ENCODE measurements at regions not wholly inside any gene's neighbourhood (a gene's known extent, or its start where the extent isn't known, plus 50 kb on each side); places are given as distances from the start of the nearest gene placed in this dataset.
"Not testable (repeated sequence)": the region's sequence is repeated elsewhere in the genome, so short reads cannot be mapped to it uniquely, and the experiment has no call there.

DNA sequence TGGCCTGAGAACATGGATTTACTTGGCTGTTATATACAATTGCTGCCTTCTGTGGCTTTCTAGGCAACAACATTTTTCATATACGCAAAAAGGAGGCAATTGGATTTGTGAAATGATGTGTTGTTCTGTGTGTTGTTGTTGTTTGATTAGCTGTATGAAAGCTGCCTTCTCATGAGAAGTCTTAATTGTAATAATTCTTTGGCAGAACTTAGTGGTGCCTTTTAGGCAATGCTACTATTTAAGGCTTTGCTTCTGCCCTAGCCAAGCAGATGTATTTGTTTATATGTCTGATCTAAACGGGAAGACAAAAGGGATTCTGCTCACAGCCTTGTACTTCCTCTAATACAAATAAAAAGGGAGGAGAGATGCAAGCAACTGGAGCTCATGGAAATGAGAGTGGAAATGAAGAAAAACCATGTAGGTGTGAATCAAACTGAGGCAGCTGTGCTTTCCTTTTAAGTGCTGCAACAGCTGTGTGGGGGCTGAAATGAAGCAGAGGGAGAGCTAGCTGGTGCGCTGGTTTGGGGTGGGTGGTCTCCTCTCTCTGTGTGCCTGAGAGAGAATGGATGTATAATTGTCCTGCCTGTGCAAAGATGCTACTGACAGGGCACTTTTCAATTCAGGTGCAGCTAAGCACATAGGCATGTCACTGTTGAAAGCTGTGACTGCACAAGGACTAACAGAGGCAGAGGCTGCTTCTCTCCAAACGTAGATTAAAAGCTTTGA, 386.9 kb upstream of the MAN1A1 start:
- Histone ChIP-seq H3K36me3 (ENCODE audit: control insufficient read depth, insufficient read depth, low read length) (no peaks in the 10 kb centered on the region), H3K27ac (ENCODE audit: low read length) (no peak overlapping the region), H3K4me1 (ENCODE audit: control insufficient read depth, insufficient read depth, low read length) (no peaks in the 10 kb centered on the region), H3K9me3 (ENCODE audit: control insufficient read depth, low read depth, low read length) (no peaks in the 10 kb centered on the region), H3K27me3 (ENCODE audit: control insufficient read depth, insufficient read depth, low read length) (no peaks in the 10 kb centered on the region), H3K4me3 (ENCODE audit: low read length) (no peak overlapping the region)
- no peak for DNase-seq
- 83% methylated on average over 1 of the region's 4 CpGs for WGBS (ENCODE audit: insufficient coverage, low lambda C conversion rate)

GRCh38 chr6:119735530-119735929, 386.0 kb upstream of the MAN1A1 start:
- WGBS (ENCODE audit: insufficient coverage, low lambda C conversion rate) = no CpG with 5 or more reads among the region's 4 CpGs
- Histone ChIP-seq H3K4me1 (ENCODE audit: control insufficient read depth, insufficient read depth, low read length) (no peaks in the 10 kb centered on the region), H3K27ac (ENCODE audit: low read length) (no peak overlapping the region)

DNA sequence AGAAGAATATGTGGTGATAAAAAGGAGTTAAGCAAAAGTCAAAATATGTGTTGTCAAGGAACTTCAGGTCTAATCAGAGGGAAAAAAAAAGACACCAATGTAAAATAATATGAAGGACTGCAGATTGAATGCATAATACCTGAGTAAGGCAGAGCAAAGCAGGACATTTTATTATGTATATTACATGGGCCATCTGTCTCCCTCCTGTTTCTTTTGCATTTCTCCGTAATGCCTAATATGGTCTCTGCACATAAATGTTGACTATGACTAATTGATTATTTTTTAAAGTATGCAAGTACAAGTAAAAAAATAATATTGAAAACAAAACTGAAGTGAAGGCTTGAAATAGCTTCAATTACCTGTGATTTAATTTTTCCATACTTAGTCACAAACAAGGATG, 384.7 kb upstream of the MAN1A1 start:
- H3K9me3 ChIP-seq (ENCODE audit: control insufficient read depth, low read depth, low read length) = no peaks in the 10 kb centered on the region
- DNase-seq = no peak
- 90% methylated on average over 1 of the region's 1 CpG for WGBS (ENCODE audit: insufficient coverage, low lambda C conversion rate)
- H3K27me3 ChIP-seq (ENCODE audit: control insufficient read depth, insufficient read depth, low read length) = no peaks in the 10 kb centered on the region
- no peak overlapping the region for H3K4me3 ChIP-seq (ENCODE audit: low read length)
- no peaks in the 10 kb centered on the region for H3K36me3 ChIP-seq (ENCODE audit: control insufficient read depth, insufficient read depth, low read length)
- no peak overlapping the region for H3K27ac ChIP-seq (ENCODE audit: low read length)
- H3K4me1 ChIP-seq (ENCODE audit: control insufficient read depth, insufficient read depth, low read length) = no peaks in the 10 kb centered on the region

More at GRCh38 chr6:119735530-119735929, 386.0 kb upstream of the MAN1A1 start:
- Histone ChIP-seq H3K27me3 (ENCODE audit: control insufficient read depth, insufficient read depth, low read length) (no peaks in the 10 kb centered on the region), H3K4me3 (ENCODE audit: low read length) (no peak overlapping the region), H3K9me3 (ENCODE audit: control insufficient read depth, low read depth, low read length) (no peaks in the 10 kb centered on the region), H3K36me3 (ENCODE audit: control insufficient read depth, insufficient read depth, low read length) (no peaks in the 10 kb centered on the region)
- DNase-seq = no peak

DNA sequence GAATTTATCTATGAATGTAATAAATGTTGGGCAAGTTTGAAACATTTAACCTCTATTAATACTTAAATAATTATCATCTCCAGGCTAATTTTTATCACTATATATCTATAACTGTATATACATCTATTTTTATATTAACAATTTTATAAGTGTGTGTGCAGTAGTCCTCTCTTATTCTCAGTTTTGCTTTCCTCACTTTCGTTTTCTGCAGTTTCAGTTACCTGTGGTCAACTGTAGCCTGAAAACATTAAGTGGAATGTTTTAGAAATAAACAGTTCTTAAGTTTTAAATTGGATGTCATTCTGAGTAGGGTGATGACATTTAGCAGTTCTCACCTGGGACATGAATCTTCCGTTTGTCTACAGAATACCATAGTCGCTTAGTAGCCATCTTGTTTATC, 379.4 kb upstream of the MAN1A1 start:
- Histone ChIP-seq H3K27ac (ENCODE audit: low read length) (no peak overlapping the region), H3K36me3 (ENCODE audit: control insufficient read depth, insufficient read depth, low read length) (no peaks in the 10 kb centered on the region), H3K9me3 (ENCODE audit: control insufficient read depth, low read depth, low read length) (no peaks in the 10 kb centered on the region), H3K4me3 (ENCODE audit: low read length) (no peak overlapping the region), H3K4me1 (ENCODE audit: control insufficient read depth, insufficient read depth, low read length) (peaks cover 2% of the 10 kb centered on the region), H3K27me3 (ENCODE audit: control insufficient read depth, insufficient read depth, low read length) (no peaks in the 10 kb centered on the region)
- no peak for DNase-seq
- no CpG with 5 or more reads among the region's 3 CpGs for WGBS (ENCODE audit: insufficient coverage, low lambda C conversion rate)

DNA sequence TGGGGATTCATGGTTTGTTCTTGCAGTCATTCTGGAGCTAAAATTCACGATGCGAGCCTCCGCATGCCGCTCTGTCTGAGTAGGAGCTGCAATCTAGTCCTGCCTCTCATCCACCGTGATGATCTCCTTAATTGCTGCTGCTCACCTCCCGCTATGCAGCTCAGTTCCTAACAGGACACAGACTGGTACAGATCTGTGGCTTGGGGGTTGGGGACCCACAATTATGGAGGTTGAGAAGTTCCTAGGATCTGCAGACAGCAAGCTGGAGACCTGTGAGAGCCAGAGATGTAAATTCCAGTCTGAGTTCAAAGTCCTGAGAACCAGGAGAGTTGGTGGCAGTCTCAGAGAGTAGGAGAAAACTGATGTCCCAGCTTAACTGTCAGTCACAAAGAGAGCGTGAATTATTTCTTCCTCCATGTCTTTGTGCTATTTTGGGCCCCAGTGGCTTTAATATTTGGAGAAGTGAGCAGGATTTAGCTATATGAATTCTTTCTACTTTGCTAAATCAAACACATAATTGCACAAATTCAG, 378.7 kb upstream of the MAN1A1 start:
- H3K27me3 ChIP-seq (ENCODE audit: control insufficient read depth, insufficient read depth, low read length) = no peaks in the 10 kb centered on the region
- no CpG with 5 or more reads among the region's 7 CpGs for WGBS (ENCODE audit: insufficient coverage, low lambda C conversion rate)

GRCh38 chr6:119727504-119728219, 378.1 kb upstream of the MAN1A1 start:
- no peak overlapping the region for H3K4me3 ChIP-seq (ENCODE audit: low read length)
- whole genome bisulfite sequencing (ENCODE audit: insufficient coverage, low lambda C conversion rate) = no CpG with 5 or more reads among the region's 3 CpGs
- H3K27ac ChIP-seq (ENCODE audit: low read length) = no peak overlapping the region

More for the DNA sequence above, 378.7 kb upstream of the MAN1A1 start:
- H3K9me3 ChIP-seq (ENCODE audit: control insufficient read depth, low read depth, low read length) = no peaks in the 10 kb centered on the region
- H3K4me3 ChIP-seq (ENCODE audit: low read length) = no peak overlapping the region
- peaks cover 2% of the 10 kb centered on the region for H3K4me1 ChIP-seq (ENCODE audit: control insufficient read depth, insufficient read depth, low read length)
- no peaks in the 10 kb centered on the region for H3K36me3 ChIP-seq (ENCODE audit: control insufficient read depth, insufficient read depth, low read length)
- no peak for DNase-seq
- no peak overlapping the region for H3K27ac ChIP-seq (ENCODE audit: low read length)

DNA sequence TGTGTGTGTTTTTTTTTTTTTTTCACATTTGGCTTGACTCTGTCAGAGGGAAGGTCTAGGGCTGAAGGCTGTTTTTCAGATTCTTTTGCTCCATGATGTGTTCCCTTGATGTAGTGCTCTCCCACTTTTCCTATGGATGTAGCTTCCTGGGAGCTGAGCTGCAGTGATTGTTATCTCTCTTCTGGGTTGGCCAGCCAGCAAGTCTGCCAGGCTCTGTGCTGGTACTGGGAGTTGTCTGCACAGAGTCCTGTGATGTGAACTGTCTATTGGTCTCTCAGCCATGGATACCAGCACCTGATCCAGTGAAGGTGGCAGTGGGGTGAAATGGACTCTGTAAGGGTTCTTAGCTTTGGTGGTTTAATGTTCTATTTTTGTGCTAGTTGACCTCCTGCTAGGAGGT, 377.4 kb upstream of the MAN1A1 start:
- H3K36me3 ChIP-seq (ENCODE audit: control insufficient read depth, insufficient read depth, low read length); DNase-seq; H3K27ac ChIP-seq (ENCODE audit: low read length); H3K9me3 ChIP-seq (ENCODE audit: control insufficient read depth, low read depth, low read length); H3K27me3 ChIP-seq (ENCODE audit: control insufficient read depth, insufficient read depth, low read length); H3K4me1 ChIP-seq (ENCODE audit: control insufficient read depth, insufficient read depth, low read length); H3K4me3 ChIP-seq (ENCODE audit: low read length): not testable (repeated sequence)

More at GRCh38 chr6:119727504-119728219, 378.1 kb upstream of the MAN1A1 start:
- no peaks in the 10 kb centered on the region for H3K36me3 ChIP-seq (ENCODE audit: control insufficient read depth, insufficient read depth, low read length)
- no peaks in the 10 kb centered on the region for H3K27me3 ChIP-seq (ENCODE audit: control insufficient read depth, insufficient read depth, low read length)
- peak in 1 of 2 donors; percentile 3 for DNase-seq
- H3K4me1 ChIP-seq (ENCODE audit: control insufficient read depth, insufficient read depth, low read length) = peaks cover 2% of the 10 kb centered on the region
- no peaks in the 10 kb centered on the region for H3K9me3 ChIP-seq (ENCODE audit: control insufficient read depth, low read depth, low read length)

DNA sequence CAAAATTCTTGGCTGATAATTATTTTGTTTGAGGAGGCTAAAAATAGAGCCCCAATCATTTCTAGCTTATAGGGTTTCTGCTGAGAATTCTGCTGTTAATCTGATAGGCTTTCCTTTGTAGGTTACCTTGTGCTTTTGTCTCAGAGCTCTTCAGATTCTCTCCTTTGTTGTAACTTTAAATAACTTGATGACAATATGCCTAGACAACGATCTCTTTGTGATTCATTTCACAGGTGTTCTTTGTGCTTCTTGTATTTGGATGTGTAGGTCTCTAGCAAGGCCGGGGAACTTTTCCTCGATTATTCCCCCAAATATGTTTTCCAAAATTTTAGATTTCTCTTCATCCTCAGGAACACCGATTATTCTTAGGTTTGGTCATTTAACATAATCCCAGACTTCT, 376.5 kb upstream of the MAN1A1 start:
- Histone ChIP-seq H3K9me3 (ENCODE audit: control insufficient read depth, low read depth, low read length) (no peaks in the 10 kb centered on the region), H3K4me1 (ENCODE audit: control insufficient read depth, insufficient read depth, low read length) (peaks cover 2% of the 10 kb centered on the region), H3K27ac (ENCODE audit: low read length) (no peak overlapping the region), H3K4me3 (ENCODE audit: low read length) (no peak overlapping the region), H3K36me3 (ENCODE audit: control insufficient read depth, insufficient read depth, low read length) (no peaks in the 10 kb centered on the region), H3K27me3 (ENCODE audit: control insufficient read depth, insufficient read depth, low read length) (no peaks in the 10 kb centered on the region)
- DNase-seq = no peak
- WGBS (ENCODE audit: insufficient coverage, low lambda C conversion rate) = 78% methylated on average over 3 of the region's 4 CpGs

GRCh38 chr6:119720160-119720559, 370.6 kb upstream of the MAN1A1 start:
- no peak for DNase-seq
- Histone ChIP-seq H3K9me3 (ENCODE audit: control insufficient read depth, low read depth, low read length) (no peaks in the 10 kb centered on the region), H3K36me3 (ENCODE audit: control insufficient read depth, insufficient read depth, low read length) (no peaks in the 10 kb centered on the region), H3K27ac (ENCODE audit: low read length) (no peak overlapping the region), H3K4me1 (ENCODE audit: control insufficient read depth, insufficient read depth, low read length) (no peaks in the 10 kb centered on the region), H3K4me3 (ENCODE audit: low read length) (no peak overlapping the region), H3K27me3 (ENCODE audit: control insufficient read depth, insufficient read depth, low read length) (no peaks in the 10 kb centered on the region)
- no CpG with 5 or more reads among the region's 2 CpGs for WGBS (ENCODE audit: insufficient coverage, low lambda C conversion rate)

- 81% methylated on average over 2 of the region's 2 CpGs for WGBS (ENCODE audit: insufficient coverage, low lambda C conversion rate)
These were observed 368.4 kb upstream of the MAN1A1 start for GRCh38 chr6:119717942-119718341.

More at GRCh38 chr6:119717942-119718341, 368.4 kb upstream of the MAN1A1 start:
- Histone ChIP-seq H3K9me3 (ENCODE audit: control insufficient read depth, low read depth, low read length) (no peaks in the 10 kb centered on the region), H3K27ac (ENCODE audit: low read length) (no peak overlapping the region), H3K4me3 (ENCODE audit: low read length) (no peak overlapping the region), H3K36me3 (ENCODE audit: control insufficient read depth, insufficient read depth, low read length) (no peaks in the 10 kb centered on the region), H3K27me3 (ENCODE audit: control insufficient read depth, insufficient read depth, low read length) (no peaks in the 10 kb centered on the region), H3K4me1 (ENCODE audit: control insufficient read depth, insufficient read depth, low read length) (no peaks in the 10 kb centered on the region)
- DNase-seq = no peak
